Right renal pelvis (tissue), 4 donors: ENCODE measurements at regions not wholly inside any gene's neighbourhood (a gene's known extent, or its start where the extent isn't known, plus 50 kb on each side); places are given as distances from the start of the nearest gene placed in this dataset.
A peak's percentile ranks its signal among the peaks of the same experiment; 100 is the strongest.
"Not testable (repeated sequence)": the region's sequence is repeated elsewhere in the genome, so short reads cannot be mapped to it uniquely, and the experiment has no call there.

Source experiments
- DNase-seq, 4 donors: peaks; one replicate each; pipeline ENCODE4 v3.0.0-alpha.2; 2013; ENCODE audit warnings: low read depth in 4 of 4, low spot score in 3 of 4, missing footprints in 1 of 4

DNA sequence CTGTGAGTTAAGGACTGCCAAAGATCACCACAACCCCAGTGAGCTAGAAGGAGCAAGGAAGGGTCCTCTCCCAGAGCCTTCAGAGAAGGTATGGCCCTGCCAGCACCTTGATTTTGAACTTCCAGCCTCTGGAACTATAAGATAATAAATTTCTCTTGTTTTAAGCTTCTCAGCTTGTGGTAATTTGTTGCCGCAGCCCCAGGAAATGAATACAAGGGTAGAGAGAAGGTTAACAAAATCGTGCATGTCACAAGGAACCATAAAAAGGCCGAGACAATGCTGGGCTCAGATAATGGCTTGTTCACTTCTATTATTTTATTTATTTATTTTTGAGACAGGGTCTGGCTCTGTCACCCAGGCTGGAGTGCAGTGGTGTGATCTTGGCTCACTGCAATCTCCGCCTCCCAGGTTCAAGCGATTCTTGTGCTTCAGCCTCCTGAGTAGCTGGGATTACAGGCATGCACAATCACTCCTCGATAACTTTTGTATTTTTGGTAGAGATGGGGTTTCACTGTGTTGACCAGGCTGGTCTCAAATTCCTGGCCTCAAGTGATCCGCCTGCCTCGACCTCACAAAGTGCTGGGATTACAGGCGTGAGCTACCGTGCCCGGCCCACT lies 71.5 kb downstream of the WSB1 start:
- not testable (repeated sequence) for DNase-seq

DNA sequence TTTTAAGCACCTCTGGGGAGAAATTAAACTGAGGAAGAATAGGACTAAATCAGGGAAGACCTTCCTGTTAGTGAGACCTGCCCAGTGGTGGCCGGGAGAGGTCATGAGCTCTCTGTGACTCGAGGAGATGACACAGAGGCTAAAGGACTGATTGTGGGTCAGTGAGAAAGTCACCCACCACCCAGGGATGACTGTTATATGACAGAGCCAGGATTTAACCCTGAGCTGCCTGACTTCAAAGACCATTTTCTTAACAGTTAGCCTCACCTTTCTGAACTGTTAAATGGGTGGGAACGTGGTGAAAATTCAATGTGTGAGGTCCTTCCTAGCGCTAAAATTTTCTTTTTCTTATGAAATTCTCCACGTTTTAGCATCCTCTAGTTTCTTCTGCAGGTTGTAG lies 72.5 kb downstream of the WSB1 start:
- DNase-seq: no peak

DNA sequence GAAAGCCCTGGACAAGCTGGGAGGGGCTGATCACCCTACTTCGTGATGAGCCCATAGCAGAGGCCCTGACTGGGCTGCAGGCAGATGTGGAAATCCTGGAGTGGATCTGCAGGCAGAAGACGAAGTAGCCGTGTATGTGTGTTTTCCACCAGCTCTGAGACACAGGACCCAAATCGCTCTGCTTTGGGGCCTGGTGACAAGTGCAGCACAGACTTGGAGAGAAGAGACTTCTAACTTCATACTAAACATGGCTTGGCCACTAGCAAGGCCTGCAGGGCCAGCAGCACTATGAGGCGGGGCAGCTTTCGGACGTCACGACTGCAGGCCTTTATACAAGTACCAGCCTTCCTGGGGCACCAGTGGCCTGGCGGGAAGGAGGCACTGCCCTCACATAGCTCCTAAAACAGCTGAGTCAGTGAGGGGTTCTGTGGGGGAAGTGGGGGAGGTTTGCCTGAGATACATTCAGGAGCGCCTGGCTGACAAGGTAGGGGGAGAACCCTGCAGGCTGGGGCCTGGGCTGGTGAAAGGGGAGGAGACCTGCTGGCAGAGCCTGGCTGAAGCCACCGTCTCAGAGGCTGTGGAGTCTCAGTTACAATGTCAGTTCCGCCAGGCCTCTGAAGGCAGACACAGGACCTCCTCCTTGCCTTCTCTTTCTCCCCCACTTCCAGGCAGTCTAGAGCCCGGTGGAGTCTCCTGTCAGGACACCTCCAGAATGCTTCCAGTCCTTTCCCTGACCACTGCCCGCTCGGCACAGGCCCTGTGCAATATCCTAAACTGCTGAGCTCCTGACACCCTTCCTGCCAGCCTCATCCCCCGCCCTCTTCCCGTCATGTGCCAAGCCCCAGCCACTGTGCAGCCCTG lies 73.4 kb downstream of the WSB1 start:
- no peak for DNase-seq

DNA sequence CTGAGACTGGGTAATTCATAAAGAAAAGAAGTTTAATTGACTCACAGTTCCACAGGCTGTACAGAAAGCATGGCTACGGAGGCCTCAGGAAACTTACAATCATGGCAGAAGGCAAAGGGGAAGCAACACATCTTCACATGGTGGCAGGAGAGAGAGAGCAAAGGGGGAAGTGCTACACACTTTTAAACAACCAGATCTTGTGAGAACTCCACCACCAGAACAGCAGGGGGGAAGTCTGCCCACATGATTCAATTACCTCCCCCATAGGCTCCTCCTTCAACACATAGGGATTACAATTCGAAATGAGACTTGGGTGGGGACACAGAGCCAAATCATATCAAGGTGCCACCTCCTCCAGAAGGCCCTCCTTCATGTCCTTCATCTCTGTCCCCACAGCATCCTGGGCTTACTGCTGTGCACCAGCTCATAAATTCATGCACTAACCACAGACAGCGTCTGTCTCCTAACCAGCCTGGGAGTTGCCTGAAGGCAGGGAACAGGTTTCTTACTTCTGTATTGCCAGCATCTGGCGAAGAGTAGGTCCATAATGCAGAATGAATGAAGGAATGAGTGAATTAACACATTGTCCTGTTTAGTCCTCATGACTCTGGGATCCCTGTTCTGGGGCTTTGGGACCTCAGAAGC lies 74.4 kb downstream of the WSB1 start:
- no peak for DNase-seq

DNA sequence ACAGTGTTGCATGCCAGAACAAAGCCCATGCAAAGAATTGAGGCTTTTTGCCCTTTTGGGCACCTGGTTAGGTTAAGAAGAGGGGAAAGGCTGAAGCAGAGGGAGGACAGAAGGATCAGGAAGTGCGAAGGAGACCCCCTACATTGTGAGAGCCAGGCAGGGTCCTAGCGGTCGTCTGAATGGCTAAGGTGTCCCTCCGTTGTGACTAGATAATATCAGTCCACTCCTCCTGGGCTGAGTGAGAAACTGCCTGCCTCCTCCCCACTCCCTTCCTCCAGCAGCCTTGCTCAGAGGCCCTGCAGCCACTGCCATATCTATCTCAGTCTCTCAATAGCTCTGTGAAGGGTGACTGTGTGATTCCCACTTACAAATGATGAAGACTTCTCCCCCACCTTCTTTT lies 75.1 kb downstream of the WSB1 start:
- DNase-seq: no peak

DNA sequence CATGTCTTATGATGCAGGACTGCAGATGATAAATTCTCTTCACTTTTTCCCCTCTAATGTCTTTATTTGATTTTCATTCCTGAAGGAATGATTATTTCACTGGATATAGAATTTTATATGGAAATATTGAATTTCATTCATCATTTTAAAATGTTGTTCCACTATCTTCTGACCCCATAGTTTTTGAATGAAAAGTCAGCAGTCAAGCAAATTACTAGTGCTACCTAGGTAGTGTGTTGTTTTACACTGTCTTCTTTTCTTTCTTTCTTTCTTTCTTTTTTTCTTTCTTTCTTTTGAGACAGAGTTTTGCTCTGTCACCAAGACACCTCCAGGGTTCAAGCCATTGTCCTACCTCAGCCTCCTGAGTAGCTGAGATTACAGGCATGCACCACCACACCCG lies 76.9 kb downstream of the WSB1 start:
- DNase-seq: no peak

DNA sequence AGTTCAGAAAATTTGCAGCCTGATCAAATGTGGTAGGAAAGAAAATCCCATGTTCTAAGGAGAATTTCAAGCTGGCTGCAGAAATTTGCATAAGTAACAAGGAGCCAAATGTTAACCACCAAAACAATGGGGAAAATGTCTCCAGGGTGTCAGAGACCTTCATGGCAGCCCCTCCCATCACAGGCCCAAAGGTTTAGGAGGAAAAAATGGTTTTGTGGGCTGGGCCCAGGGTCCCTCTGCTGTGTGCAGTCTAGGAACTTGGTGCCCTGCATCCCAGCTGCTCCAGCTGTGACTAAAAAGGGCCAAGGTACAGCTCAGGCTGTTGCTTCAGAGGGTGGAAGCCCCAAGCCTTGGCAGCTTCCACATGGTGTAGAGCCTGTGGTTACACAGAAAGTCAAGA lies 79.8 kb downstream of the WSB1 start:
- not testable (repeated sequence) for DNase-seq

DNA sequence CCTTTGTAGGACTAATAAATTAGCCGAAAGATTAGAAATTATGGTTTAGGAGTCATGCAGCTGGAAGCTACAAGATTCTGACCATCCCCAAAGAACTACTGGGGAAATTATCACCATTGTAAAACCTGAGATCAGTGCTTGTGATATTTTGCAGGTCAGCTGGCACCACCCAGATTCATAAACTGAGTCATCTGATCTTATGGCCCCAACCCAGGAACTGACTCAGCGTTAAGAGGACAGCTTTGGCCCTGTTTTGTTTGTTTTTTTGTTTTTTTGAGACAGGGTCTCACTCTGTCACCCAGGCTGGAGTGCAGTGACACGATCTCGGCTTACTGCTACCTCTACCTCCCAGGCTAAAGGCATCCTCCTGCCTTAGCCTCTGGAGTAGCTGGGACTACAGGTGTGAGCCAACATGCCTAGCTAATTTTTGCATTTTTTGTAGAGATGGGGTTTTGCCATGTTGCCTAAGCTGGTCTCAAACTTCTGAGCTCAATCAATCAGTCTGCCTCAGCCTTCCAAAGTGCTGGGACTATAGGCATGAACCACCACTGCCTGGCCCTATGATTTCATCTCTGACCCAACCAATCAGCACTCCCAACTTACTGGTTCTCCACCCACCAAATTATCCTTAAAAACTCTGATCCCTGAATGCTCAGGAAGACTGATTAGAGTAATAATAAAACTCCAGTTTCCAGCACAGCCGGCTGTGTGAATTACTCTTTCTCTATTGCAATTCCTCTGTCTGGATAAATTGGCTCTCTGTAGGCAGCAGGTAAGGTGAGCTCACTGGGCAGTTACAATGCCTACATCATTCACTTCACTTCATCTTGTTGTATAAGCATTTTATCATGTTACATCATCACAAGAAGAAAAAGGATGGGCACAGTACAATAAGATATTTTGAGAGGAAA lies 79.4 kb upstream of the KSR1 start:
- no peak for DNase-seq

DNA sequence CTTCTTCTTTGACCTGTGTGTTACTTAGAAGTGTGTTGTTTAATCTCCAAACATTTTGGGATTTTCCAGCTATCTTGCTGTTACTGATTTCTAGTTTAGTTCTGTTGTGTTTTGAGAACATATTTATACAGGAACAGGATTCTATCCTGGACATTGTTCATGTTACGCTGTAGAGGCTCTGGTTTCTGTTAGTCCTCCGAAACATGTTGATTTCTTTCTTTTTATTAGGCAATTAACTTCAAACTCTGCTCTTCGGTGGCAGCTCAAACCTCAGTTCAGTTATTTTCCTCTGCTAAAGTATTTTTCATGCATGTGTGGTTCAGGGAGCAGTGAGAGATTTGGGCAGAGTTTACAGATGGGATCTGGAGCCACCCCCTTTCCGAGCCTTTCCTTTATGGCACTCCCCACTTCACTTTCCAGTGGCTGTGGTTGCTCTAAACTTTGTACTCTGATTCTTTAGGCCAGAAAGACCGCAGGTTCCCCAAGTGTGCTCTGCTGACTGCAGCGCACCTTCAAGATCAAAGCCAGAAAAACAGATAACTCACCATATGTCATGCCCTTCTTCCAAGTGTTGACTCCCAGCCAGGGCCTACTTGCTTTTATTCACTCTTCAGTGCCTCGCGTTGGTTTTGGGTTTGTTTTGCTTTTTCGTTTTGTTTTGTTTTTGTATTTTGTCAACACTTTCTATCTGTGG lies 77.6 kb upstream of the KSR1 start:
- no peak for DNase-seq

DNA sequence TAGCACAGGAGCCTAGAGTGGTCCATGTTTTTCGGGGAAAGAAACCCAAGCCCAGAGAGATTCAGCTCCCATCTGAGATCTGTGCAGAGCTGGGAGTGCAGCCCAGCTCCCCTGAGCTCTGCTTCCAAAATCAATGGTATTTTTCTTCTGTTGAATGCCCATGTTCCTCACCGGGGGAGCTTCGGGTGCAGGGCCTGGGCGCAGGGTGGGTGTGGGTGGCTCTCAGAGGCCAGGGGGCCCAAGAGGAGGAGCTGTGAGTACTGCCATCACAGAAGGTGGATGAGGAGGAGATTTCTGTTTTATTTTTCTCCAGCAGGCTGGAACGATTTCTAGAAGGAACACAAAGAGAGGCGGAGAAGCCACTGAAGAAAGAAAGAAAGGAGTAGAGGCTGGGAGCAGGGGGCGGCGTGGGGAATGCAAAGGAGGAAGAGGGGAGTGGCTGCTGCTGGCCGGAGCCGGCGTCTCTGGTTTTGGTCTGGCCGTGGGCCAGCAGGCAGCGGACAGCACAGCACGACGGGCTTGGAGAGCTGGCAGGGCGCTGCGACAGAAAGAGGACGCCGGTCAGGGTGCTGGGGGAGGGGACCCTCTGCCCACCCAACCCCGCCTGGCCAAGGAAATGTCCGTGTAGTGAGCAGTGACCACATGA lies 76.2 kb upstream of the KSR1 start:
- DNase-seq: peak in 3 of 4 donors; percentile 41 to 43 (median 43)

DNA sequence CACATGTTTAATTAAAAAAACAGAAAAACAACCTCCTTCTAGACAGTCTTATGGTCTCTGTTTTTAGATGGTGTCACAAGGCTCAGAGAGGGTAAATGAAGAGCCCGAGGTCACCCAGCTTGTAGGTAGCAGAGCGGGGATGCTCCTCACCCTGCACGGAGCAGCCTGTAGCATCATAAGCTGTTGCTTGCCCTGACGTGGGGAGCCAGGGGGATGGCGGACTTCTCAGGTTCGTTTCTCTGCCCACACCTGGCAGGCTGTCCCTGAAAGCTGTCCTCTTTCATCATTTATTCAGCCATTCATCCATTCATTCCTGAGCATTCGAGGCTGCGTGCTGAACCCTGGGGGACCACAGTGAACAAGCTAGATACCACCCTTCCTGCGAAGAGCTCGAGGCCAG lies 75.7 kb upstream of the KSR1 start:
- DNase-seq: no peak

DNA sequence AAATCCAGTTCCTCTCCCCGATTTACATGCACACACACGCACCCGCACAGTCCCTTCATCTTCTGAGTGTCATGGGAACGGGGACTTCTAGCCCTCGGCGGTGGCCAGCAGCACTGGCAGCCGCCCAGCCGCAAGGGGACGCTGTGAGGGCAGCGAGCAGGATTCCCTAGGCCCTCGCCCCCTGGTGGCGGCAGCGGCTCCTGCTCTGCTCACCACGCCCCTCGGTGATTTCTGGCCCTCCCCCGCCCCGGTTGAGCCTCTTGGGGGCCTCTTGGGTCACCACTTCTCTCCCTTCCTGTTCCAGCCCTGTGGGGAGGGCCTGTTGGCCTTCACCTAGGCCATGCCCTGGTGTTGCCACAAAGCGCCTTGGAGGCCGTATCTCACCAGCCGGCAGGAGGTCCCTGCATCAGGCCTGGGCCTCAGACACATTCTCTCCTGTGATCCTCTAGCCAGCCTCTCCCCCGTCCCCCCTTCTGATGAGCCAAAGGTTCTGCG lies 75.2 kb upstream of the KSR1 start:
- no peak for DNase-seq

DNA sequence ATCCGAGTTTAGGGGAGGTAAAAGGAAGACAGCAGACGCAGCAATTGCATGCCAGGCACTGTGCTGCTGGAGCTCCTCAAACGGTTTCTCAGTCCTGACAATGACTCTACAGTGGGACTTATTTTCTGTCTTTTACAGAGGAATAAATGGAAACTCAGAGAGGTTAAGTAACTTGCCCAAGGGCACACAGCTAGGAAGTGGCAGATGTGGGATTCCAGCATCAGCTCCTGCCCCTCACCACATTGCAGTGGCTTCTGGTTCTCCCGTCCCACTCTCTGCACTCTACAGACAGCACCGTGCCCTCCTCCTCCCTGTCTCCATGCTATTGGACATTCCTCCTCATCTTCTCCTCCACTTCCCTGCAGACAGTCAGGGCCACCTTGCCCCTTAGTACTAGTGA lies 74.2 kb upstream of the KSR1 start:
- DNase-seq: no peak

DNA sequence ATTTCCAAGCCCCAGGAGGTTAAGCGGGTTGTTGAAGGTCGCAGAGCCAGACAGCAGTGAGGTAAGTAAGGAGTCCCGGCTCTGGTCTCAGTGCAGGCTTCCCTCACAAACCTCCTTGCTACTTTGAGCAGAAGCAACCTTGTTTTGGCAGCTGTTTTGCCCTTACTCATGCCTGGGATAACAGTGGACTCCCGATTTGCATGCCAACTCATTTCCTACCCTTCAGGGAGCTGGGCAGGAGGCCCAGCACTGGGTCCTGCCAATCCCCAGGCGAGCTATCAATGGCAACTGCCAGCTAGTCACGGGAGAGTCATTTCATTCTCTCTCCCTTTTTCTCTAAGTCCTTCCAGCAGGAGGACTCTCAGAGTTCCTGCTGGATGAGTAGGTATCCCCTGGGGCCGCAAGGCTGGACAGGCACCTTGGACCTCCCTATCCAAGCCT lies 72.0 kb upstream of the KSR1 start:
- no peak for DNase-seq

DNA sequence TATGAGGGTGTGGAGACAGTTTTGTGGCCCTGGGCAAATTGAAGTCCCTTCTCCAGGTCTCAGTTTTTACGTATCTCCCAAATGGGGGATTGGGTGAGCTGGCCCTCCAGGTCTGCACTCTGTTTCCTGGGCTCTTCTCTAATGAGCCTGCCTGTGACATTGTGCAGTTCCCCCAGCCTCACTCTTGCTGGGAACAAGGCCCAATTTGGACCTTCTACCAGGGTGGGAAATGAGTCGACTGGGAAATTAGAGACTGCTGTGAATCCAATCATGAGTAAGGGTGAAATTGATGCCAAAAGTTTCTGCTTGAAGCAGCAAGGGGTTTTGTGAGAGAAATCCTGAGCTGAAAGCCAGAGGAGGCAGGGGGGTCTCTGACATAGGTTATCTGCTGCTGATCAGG lies 71.5 kb upstream of the KSR1 start:
- no peak for DNase-seq

DNA sequence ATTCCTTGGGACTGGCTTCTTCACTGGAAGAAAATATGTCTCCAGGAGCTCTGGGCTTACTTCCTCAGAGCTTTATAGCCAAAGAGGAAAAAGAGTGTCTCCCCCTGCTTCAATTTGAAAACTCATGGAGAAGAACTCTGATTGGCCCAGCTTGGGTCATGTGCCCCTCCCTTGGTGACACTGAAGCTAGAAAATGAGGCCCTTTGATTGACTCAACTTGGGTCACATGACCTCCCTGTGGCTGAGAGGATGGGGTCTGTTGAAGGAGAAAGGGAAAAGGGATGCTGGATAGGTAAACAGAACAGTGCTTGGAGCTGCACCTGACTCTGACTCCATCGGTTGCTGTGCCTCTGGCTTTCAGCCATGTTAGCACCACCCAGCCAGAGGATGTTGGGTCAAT lies 70.6 kb upstream of the KSR1 start:
- no peak for DNase-seq

DNA sequence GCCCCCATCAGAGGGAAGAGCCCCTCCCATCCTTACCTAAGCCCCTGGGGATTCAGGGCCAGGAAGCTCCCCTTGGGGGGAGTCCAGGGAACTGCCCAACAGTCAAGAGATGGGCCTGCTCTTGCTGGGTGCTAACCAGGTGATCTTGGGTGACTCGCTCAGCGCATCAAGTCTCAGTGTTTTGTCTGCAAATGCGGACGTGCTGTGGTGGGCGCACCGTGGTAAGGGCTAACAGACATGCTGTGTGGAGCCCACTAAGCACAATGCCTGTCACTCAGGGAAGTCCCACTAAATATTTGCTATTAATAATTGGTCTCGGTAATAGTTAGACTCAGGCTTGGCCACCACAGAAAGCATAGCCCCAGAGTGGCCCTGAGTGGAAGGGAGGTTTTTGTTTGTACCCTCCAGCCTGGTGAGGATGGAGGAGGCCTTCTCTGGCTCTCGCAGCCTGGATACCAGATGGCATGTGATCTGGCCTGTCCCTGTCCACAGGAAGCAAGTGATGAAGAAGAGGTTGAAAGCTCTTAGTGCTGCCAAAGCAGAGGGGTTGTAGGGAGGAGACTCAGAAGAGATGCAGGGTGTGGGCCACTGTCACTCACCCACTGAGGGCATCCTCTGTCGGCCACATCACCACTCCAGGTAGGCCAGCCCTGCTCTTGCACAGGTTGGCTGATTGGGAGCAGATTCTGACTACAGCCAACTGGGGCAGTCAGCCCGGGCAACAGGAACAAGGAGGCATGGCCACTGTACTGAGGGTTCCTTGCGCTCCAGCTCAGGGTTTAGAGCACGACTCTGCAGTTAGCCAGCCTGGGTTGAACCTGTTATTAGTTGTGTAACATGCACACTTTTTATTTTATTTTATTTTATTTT lies 69.8 kb upstream of the KSR1 start:
- DNase-seq: no peak

DNA sequence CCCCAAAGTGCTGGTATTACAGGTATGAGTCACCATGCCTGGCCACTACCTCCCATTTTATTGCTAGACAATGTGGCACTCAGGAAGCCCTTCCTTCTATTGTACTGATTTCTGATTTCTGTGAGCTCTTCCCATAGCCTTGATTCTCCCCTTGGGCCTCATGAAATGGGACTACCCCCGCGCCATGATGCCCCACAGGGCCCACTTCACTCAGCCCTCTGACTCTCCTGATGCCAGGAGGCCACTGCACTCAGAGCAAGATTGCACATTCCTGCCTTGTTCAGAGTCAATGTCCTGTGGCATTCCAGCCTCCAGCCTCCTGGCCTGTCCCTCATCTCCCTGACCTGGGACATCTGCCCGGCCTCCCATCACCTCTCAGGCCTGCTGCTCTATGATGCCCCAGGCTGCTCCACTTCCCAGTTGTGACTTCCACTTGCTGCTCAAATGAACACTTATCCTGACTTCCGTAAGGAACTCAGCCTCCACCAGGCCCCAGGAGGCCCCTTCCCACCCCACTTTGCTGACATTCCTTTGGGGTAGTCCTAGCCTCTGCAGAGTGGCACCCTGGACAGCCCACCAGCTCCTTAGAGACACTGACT lies 66.6 kb upstream of the KSR1 start:
- DNase-seq: no peak
